HG03521 (cell line): ENCODE measurements at regions not wholly inside any gene's neighbourhood (a gene's known extent, or its start where the extent isn't known, plus 50 kb on each side); places are given as distances from the start of the nearest gene placed in this dataset.
"Not testable (repeated sequence)": the region's sequence is repeated elsewhere in the genome, so short reads cannot be mapped to it uniquely, and the experiment has no call there.

ENCODE experiments used
- ATAC-seq: cut with Tn5 transposase; IDR thresholded peaks from one replicate; pipeline ENCODE4 v1.9.1; 2021; ENCODE audit warnings: mild to moderate bottlenecking, moderate library complexity; ENCODE audit not compliant: unreplicated experiment

GRCh38 chr10:63987212-63987611 is 466.0 kb downstream of the REEP3 start:
- no peak for ATAC-seq

- no peak for ATAC-seq
Observed at GRCh38 chr10:63994371-63994770, 473.2 kb downstream of the REEP3 start.

DNA sequence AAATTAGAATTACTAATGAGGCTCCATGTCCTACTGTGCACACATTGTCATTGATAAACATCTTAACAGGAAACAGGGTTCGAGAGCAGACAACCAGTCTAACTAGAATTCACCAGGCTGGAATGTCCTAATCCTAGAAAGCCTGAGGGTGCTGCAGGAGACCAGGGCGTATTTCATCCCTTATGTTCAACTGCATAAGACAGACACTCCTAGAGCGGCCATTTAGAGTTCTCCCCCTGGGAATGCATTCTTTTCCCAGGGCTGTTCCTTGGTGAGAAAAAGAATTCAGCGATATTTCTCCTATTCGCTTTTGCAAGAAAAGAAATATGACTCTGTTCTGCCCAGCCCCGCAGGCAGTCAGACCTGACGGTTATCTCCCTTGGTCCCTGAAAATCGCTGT is 486.0 kb downstream of the REEP3 start:
- no peak for ATAC-seq

GRCh38 chr10:64010711-64011110 is 489.5 kb downstream of the REEP3 start:
- ATAC-seq, result no peak

DNA sequence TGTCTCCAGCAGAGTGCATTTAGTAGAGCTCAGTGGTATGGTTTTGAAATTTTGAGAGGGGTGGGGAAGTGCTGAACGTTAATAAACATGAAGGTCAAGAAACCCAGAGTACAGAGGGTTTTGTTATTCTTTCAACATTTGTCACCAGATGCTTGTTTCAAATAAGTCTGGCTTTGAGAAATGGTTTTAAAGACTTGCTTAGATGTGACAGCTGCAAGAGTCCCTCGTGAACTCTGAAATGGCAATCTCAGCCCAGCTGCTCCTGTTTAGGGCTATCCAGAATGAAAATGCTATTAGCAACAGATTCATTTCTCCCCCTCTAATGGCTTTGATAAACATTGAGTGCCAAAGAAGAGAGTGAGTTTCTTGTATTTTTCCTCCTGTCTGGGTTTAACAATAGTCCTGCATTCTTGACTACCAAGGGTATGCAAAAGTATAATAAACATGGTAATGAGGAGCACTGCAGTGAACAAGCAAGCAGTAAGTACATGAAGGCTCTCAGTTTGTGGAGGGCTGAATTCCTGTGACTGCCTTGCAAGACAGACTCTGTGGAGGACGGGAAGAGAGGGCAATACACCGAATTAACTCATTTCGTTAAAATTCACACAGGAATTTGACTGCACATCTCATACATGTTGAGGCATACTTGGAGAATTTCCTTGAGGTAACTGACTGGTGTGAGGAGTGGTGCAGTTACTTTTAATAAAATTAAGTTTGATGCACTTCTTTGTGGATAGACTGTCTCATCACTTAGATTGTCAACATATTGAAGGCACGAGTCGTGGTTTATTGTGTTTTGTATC is 490.9 kb downstream of the REEP3 start:
- ATAC-seq, result no peak

DNA sequence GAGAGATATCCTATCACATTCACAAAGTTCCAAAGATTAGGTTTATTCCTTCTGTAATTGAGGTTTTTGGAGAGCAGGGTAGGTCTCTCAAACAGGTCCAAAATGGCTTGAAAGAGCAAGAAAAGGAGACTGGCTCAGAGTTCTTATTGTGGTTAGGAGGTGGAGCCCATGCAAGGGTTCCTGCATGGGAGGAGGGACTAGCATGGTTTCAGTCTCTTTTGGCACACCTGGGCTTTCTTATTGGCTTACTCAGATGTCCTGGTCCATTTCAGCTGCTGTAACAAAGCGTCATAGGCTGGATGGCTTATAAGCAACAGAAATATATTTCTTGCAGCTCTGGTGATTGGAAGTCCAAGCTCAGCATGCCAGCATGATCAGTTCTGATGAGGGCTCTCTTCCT is 493.1 kb downstream of the REEP3 start:
- ATAC-seq, result no peak

DNA sequence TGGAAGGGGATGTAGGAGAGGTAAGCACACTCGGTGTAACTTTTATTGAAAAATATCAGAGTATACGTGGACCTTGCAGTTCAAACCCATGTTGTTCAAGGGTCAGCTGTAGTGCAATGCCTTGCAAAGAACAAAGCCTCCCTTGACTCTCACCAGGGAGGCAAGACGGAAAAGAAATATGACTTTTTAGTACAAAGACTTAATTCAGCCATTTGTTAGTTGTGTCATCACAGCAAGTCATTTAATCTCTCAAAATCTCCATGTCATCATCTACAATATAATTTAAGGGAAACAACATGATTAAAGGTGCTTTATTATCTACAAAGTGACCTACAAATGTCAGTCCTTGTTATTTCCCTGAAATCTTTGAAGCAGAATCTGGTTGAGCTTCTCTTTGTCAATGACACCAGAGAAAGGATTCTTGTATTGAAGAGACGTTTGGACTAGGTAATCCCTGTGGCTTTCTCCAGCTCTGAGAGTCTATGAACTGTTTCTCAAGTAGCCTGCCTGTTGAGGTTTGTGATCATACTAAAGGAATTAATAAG is 502.8 kb downstream of the REEP3 start:
- ATAC-seq, result no peak

GRCh38 chr10:64033711-64034110 is 512.5 kb downstream of the REEP3 start:
- no peak for ATAC-seq

GRCh38 chr10:64036321-64036930 is 515.2 kb downstream of the REEP3 start:
- no peak for ATAC-seq

DNA sequence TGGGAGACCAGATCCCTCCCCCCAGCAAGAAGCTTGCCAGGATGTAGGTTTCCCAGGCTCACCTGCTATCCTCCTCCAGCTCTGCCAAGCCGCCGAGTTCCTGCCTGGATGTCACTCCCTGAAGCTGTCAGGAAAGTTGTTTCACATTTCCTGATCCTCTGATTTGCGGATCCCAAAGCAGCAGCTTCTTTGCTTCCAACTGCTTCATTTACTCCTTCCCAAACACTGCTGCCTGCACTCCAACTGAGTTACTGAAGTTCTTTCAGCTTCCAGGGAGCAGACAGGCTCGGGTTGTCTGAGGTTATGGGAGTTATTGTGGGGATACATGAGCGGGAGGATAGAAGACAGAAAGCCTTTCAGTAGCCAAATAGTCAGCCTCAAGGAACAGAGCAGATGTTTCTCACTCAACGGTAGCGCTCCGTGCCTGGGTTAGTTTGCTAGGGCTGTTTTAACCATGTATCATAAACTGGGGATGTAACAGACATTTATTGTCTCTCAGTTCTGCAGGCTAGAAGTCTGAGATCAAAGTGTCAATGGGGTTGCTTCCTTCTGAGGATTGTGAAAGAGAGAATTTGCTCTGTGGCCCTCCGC is 516.0 kb downstream of the REEP3 start:
- ATAC-seq, result no peak

GRCh38 chr10:64038107-64038506 is 516.9 kb downstream of the REEP3 start:
- no peak for ATAC-seq

GRCh38 chr10:64039198-64039597 is 518.0 kb downstream of the REEP3 start:
- ATAC-seq, result no peak

DNA sequence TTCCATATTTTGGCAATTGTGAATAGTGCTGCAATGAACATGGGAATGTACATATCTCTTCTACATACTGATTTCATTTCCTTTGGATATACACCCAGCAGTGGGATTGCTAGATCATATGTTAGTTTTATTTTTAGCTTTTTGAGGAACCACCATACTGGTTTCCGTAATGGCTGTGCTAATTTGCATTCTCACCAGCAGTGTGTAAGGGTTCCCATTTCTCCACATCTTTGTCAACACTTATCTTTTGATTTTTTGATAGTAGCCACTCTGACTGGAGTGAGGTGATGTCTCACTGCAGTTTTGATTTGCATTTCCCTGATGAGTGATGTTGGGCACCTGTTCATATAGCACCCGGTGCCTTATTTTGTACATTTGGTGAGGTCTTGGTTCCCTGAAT is 519.6 kb downstream of the REEP3 start:
- peak; percentile 7 for ATAC-seq

DNA sequence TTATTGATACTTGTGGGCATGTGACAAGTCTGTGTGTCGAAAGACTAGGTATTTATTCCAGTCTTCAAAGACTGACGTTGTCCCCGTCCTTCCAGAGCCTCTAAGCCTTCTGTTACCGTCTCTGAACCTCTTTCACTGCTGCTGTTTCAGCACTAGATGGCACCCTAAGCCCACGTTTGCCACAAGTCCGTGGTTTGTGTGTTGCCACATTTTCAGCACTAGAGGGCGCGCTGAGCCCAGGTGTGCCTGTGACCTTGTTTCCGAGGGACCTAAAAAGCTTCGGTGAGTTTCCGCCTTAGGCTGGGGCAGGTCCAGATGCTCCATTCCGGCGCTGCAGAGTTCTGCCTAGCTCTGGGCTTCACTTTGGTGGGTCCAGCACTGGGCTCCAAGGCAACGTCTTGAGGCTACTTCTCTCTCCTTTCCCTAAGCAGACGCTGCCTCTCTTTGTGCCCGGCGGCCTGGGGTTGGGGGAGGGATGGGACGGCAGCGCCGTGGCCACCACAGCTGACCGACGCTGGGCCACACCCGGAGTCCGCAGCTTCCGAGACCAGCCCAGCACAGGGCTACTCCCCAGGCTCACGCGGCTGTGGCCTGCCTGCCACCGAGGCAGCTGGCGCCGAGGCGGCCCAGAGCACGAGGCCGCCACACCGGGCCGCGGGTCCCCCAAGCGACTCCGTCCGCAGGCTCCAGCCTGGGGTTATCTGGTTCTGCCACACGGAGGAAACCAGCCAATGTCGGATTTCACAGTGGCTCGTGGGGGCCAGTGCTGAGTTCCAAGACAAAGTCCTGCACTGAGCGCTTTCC is 520.2 kb downstream of the REEP3 start:
- peak; percentile 91 for ATAC-seq

- ATAC-seq, result no peak
Observed at GRCh38 chr10:64041989-64042490, 520.8 kb downstream of the REEP3 start.

DNA sequence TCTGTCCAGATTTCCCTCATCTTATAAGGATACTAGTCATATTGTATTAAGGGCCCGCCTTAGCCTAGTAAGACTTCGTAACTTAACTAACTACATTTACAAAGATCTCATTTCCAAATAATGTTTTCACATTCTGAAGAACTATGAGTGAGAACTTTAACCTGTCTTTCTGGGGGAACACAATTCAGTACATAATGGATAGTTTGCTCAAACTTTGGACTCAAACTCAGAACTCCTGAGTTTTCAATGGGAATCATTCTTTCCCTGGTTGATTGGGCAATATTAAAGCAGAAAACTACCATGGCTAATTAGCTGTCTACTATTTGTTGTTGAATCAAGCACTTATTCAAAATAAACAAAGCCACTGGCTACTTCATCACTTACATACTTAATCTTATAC is 522.9 kb downstream of the REEP3 start:
- ATAC-seq, result no peak

DNA sequence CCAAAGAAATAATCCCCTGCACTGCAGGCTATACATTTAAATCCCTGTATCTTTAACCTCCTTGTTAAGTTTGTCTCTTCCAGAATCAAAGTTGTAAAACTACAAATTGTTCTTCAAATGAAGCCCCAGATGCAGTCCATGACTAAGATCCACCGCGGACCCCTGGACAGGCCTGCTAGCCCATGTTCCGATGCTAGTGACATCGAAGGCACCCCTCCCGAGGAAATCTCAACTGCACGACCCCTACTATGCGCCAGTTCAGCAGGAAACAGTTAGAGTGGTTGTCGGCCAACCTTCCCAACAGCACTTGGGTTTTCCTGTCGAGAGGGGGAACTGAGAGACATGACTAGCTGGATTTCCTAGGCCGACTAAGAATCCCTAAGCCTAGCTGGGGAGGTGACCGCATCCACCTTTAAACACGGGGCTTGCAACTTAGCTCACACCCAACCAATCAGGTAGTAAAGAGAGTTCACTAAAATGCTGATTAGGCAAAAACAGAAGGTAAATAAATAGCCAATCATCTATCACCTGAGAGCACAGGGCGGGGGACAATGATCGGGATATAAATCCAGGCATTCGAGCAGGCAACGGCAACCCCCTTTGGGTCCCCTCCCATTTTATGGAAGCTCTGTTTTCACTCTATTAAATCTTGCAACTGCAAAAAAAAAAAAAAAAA is 523.9 kb downstream of the REEP3 start:
- ATAC-seq, result not testable (repeated sequence)

GRCh38 chr10:64054392-64054791 is 533.2 kb downstream of the REEP3 start:
- no peak for ATAC-seq

- no peak for ATAC-seq
Observed at GRCh38 chr10:64059884-64060283, 538.7 kb downstream of the REEP3 start.

GRCh38 chr10:64060389-64060788 is 539.2 kb downstream of the REEP3 start:
- no peak for ATAC-seq
